NCI-H82 (cell line): ENCODE measurements at regions not wholly inside any gene's neighbourhood (a gene's known extent, or its start where the extent isn't known, plus 50 kb on each side); places are given as distances from the start of the nearest gene placed in this dataset.

Experiments used
- DNase-seq: peaks from one replicate; lab custom pipeline; 2025; lab: John Stamatoyannopoulos, UW

GRCh38 chr13:106172176-106172905, 363.1 kb downstream of the EFNB2 start:
- no peak for DNase-seq

- no peak for DNase-seq
Observed at GRCh38 chr13:106163426-106163825, 372.0 kb downstream of the EFNB2 start.

- no peak for DNase-seq
Observed at GRCh38 chr13:106161146-106161545, 374.3 kb downstream of the EFNB2 start.

GRCh38 chr13:106159295-106160195, 375.9 kb downstream of the EFNB2 start:
- no peak for DNase-seq

GRCh38 chr13:106156468-106156867, 379.0 kb downstream of the EFNB2 start:
- DNase-seq: no peak

- DNase-seq: no peak
Observed at GRCh38 chr13:106155411-106155810, 380.1 kb downstream of the EFNB2 start.

GRCh38 chr13:106153876-106154275, 381.6 kb downstream of the EFNB2 start:
- DNase-seq: no peak

GRCh38 chr13:106153041-106153440, 382.4 kb downstream of the EFNB2 start:
- DNase-seq: no peak

GRCh38 chr13:106152047-106152446, 383.4 kb downstream of the EFNB2 start:
- DNase-seq: no peak

GRCh38 chr13:106151056-106151699, 384.3 kb downstream of the EFNB2 start:
- no peak for DNase-seq

- DNase-seq: peak; percentile 14
Observed at GRCh38 chr13:106145997-106146864, 389.2 kb downstream of the EFNB2 start.

- no peak for DNase-seq
Observed at GRCh38 chr13:106145070-106145469, 390.4 kb downstream of the EFNB2 start.

GRCh38 chr13:106143930-106144709, 391.3 kb downstream of the EFNB2 start:
- no peak for DNase-seq

- DNase-seq: no peak
Observed at GRCh38 chr13:106143392-106143791, 392.1 kb downstream of the EFNB2 start.

- no peak for DNase-seq
Observed at GRCh38 chr13:106140476-106140875, 395.0 kb downstream of the EFNB2 start.

- DNase-seq: no peak
Observed at GRCh38 chr13:106139942-106140341, 395.5 kb downstream of the EFNB2 start.

GRCh38 chr13:106139377-106139776, 396.1 kb downstream of the EFNB2 start:
- DNase-seq: no peak

- no peak for DNase-seq
Observed at GRCh38 chr13:106138620-106139019, 396.8 kb downstream of the EFNB2 start.

GRCh38 chr13:106133025-106133424, 402.4 kb downstream of the EFNB2 start:
- no peak for DNase-seq

- DNase-seq: no peak
Observed at GRCh38 chr13:106132216-106132615, 403.2 kb downstream of the EFNB2 start.

GRCh38 chr13:106129993-106130392, 405.5 kb downstream of the EFNB2 start:
- no peak for DNase-seq
